D721Med (cell line): ENCODE measurements at regions not wholly inside any gene's neighbourhood (a gene's known extent, or its start where the extent isn't known, plus 50 kb on each side); places are given as distances from the start of the nearest gene placed in this dataset.

Experiments used
- DNase-seq: peaks from one replicate; pipeline ENCODE4 v3.0.0; 2011; ENCODE audit warnings: low spot score; ENCODE audit not compliant: insufficient read length
- FAIRE-seq: peaks from 2 replicates; lab custom pipeline; 2011; peaks lifted over from hg19 to GRCh38; lab: Jason Lieb, UNC
- TF ChIP-seq, protein P1 (sequence below): IDR thresholded peaks from 2 replicates; pipeline ENCODE4 v1.5.1; 2012; ENCODE audit warnings: mild to moderate bottlenecking, control low read depth; ENCODE audit not compliant: insufficient read depth; ENCODE audit errors: missing control alignments

DNA sequence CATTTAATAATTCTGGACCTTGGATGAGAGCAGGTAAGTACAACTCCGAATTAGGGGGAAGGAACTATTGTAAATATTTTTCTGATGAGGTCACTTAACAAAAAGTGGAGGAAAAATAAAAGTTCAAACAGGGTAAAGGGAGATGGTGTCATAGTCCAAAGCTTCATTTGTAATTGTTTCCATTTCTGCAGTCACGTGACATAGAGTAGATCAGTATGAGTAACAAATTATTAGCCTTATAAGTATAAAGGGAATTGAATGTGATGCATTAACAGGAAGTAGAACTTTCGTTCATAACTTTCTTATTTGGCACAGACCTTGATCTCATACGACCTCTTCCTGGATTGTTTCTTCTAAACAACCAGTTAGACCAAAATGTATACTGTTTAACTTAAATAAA lies 347.2 kb upstream of the TPK1 start:
- DNase-seq: no peak
- FAIRE-seq: no peak
- TF ChIP-seq, protein P1, sequence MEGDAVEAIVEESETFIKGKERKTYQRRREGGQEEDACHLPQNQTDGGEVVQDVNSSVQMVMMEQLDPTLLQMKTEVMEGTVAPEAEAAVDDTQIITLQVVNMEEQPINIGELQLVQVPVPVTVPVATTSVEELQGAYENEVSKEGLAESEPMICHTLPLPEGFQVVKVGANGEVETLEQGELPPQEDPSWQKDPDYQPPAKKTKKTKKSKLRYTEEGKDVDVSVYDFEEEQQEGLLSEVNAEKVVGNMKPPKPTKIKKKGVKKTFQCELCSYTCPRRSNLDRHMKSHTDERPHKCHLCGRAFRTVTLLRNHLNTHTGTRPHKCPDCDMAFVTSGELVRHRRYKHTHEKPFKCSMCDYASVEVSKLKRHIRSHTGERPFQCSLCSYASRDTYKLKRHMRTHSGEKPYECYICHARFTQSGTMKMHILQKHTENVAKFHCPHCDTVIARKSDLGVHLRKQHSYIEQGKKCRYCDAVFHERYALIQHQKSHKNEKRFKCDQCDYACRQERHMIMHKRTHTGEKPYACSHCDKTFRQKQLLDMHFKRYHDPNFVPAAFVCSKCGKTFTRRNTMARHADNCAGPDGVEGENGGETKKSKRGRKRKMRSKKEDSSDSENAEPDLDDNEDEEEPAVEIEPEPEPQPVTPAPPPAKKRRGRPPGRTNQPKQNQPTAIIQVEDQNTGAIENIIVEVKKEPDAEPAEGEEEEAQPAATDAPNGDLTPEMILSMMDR: no peak

DNA sequence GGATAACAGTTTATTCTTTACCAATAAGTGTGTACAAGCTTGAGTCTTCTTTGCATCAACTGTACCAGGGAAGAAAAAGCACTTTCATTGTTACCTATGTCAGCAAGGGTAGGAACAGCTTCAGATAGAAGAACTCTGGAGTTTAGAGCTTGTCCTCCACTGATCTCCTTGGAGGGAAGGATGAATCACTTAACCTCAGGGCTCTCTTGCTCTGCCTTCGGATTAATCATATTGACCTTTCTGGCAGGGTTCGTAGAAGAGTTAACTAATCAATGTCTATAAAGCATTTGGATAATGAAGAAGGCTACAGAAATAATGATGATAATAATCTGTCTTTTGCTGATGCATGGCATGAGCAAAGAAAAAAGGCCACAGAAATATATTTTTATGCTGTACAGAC lies 339.5 kb upstream of the TPK1 start:
- no peak for DNase-seq
- TF ChIP-seq, protein P1: no peak
- no peak for FAIRE-seq

DNA sequence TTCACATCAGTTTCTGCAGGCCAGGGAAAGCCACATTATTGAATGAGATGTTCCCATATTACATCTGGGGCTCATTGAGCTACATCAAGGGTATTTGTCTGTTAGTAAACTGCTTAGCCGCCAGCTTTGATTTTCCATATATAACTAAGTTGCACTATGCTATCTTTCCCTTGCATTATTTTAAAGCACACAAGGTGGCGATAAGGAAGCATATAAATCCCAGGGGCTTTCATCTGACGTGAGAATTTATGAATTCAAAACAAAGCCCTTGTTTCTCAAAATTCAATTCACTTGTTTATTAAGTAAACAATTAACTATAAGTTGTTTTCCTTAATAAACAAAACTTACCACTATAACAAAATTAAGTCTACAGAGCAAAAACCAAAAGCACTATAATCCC lies 334.1 kb upstream of the TPK1 start:
- TF ChIP-seq, protein P1: no peak
- FAIRE-seq (no peak), DNase-seq (no peak)

DNA sequence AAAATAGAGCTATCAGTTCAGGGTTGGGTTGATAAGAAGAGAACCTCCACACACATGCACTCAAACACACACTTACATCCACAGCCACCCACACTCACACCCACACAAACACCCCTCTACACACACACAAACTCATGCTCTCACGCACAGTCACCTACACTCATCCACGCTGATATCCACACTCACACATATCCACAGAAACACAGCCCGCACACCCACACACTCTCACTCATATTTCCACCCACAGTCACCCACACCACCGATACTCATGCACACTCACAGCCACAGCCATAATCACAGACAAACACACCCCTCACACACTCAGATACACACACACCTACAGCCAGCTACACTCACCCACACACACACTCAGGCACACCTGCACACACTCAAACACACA lies 333.0 kb upstream of the TPK1 start:
- FAIRE-seq: no peak
- no peak for DNase-seq
- TF ChIP-seq, protein P1: no peak

DNA sequence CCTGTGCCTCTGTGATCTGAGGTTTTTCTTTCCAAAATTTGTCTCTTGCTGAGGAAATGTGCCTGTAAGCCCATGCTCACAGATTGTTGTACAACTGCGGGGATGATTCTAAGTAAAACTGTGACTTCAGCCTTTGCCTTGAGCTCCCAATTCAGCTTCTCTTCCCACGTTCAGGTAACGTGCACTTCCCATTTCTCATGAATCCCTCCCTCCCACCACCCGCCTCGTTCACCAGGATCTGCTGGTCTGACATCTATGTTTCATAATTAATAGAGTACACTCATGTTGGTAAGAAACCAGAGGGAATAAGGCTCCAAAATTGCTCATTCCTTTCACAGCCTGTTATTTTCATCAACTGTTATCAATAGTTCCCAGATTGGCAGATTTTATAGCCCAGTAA lies 332.6 kb upstream of the TPK1 start:
- no peak for FAIRE-seq
- TF ChIP-seq, protein P1: no peak
- DNase-seq: no peak

DNA sequence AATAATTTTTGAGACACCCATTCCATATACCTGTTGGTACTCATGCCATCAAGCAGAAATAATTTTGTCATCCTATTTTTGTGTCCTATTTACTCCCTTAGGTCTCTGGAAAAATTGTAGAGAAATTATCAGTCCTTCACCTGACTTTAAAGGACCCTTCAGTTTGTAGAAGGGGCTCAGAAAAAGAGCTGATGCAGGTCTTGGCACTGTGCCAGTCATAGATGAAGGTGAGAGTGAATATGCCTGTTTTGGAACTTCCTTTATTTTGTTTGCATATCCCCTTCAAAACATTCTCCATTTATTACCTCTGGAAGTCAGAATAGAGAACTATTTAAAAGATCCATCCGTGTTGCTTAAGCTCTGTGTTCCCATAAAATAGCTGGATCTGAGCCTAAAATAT lies 321.0 kb upstream of the TPK1 start:
- DNase-seq (no peak), FAIRE-seq (no peak)
- TF ChIP-seq, protein P1: no peak

DNA sequence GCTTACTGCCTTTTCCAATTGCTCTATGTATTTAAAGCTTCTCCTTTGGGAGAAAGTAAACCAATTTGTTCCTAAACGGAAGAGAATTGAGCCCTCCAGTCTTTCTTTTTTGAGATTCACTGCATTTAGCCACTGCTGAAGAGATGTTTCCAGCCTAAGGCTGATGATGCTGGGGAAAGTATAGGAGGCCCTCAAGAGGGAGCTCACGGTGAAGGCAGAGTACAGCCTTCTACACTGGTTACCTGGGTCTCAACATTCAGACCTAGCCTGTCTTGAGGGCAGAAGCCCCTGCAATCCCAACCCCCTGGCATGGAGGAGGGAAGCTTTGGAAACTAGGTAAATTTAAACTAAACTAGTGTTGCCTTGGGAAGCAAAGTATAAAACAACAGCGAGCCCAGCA lies 316.7 kb upstream of the TPK1 start:
- TF ChIP-seq, protein P1: no peak
- no peak for DNase-seq

More for the DNA sequence above, 316.7 kb upstream of the TPK1 start:
- FAIRE-seq: no peak
